ENCODE measurements at regions not wholly inside any gene's neighbourhood (a gene's known extent, or its start where the extent isn't known, plus 50 kb on each side); places are given as distances from the start of the nearest gene placed in this dataset.

DNA sequence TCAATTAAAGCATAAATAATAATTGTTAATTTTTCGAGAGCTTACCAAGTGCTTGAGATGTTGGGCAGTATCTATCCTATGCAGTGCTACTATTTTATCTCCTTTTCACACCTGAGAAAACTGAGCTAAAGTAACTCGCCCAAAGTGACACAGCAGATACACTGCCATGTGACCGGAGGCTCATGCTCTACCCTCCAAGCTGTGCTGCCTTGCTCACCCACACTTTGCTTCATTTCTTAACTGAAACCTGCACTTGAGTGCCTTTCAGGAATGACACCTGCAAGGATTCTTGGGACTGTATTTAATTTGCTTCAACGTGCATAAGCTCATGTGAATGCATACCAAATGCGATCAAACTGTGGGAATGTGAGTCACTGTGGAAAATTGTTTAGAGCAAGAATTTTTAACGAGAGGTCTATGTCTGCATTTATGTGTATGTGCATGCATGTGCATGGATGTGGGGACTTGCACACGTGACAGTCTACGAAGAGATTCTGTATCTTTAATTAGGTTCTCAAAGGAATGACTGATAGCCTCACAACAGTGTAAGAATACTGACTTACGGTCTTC is 119.2 kb downstream of the ADCYAP1R1 start:
- H3K36me3 ChIP-seq, result no peaks in the 10 kb centered on the region
- H3K9me3 ChIP-seq, result no peaks in the 10 kb centered on the region
- H3K27ac ChIP-seq, result no peak overlapping the region
- no peak for DNase-seq (ENCODE audit: low spot score in 2 of 2)
- no peaks in the 10 kb centered on the region for H3K4me1 ChIP-seq
- intact Hi-C loops (cut with DNase I; ENCODE audit: low total_unique reads), result no loop called here
- H3K4me3 ChIP-seq, result no peak overlapping the region
- peaks cover 0 to 6% of the 10 kb centered on the region in 2 donors for H3K27me3 ChIP-seq
- TF ChIP-seq, protein P1, sequence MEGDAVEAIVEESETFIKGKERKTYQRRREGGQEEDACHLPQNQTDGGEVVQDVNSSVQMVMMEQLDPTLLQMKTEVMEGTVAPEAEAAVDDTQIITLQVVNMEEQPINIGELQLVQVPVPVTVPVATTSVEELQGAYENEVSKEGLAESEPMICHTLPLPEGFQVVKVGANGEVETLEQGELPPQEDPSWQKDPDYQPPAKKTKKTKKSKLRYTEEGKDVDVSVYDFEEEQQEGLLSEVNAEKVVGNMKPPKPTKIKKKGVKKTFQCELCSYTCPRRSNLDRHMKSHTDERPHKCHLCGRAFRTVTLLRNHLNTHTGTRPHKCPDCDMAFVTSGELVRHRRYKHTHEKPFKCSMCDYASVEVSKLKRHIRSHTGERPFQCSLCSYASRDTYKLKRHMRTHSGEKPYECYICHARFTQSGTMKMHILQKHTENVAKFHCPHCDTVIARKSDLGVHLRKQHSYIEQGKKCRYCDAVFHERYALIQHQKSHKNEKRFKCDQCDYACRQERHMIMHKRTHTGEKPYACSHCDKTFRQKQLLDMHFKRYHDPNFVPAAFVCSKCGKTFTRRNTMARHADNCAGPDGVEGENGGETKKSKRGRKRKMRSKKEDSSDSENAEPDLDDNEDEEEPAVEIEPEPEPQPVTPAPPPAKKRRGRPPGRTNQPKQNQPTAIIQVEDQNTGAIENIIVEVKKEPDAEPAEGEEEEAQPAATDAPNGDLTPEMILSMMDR (IDR thresholded peaks at IDR 0.05), result no peak
- TF ChIP-seq POLR2AphosphoS5 (IDR thresholded peaks at IDR 0.05) (no peak), POLR2A (IDR thresholded peaks at IDR 0.05) (no peak)

Measured in breast epithelium (tissue), 4 donors.